Spleen (tissue), 11 donors: ENCODE measurements at regions not wholly inside any gene's neighbourhood (a gene's known extent, or its start where the extent isn't known, plus 50 kb on each side); places are given as distances from the start of the nearest gene placed in this dataset.

Experiments used
- DNase-seq: peaks from one replicate; pipeline ENCODE4 v3.0.0-alpha.2; 2020
- H3K27ac ChIP-seq, 8 donors: fragments of 200-600 bp; sonication (generic) in 7 of 8; 1 replicate in 4 of 8; 2 replicates in 4 of 8; pipeline versions ENCODE4 v1.5.0 to v1.8.0; 2016 to 2021; ENCODE audit warnings: inconsistent platforms in 4 of 8, mild to moderate bottlenecking in 4 of 8, moderate library complexity in 1 of 8
- H3K27me3 ChIP-seq, 7 donors: fragments of 200-600 bp; sonication (generic) in 6 of 7; replicated peaks in 1 of 7; 1 replicate in 4 of 7; 2 replicates in 3 of 7; pipeline versions ENCODE4 v1.5.0 to v1.8.0; 2016 to 2021; ENCODE audit warnings: inconsistent platforms in 3 of 7, mild to moderate bottlenecking in 1 of 7
- H3K36me3 ChIP-seq, 6 donors: fragments of 200-600 bp; sonication (generic) in 5 of 6; 1 replicate in 4 of 6; 2 replicates in 2 of 6; pipeline versions ENCODE4 v1.5.0 to v1.8.0; 2016 to 2021; ENCODE audit warnings: inconsistent platforms in 2 of 6
- H3K4me1 ChIP-seq, 6 donors: fragments of 200-600 bp; sonication (generic) in 5 of 6; 1 replicate in 3 of 6; 2 replicates in 3 of 6; pipeline versions ENCODE4 v1.5.0 to v1.8.0; 2016 to 2021; ENCODE audit warnings: inconsistent platforms in 3 of 6
- H3K4me3 ChIP-seq, 8 donors: fragments of 200-600 bp; sonication (generic) in 7 of 8; 1 replicate in 4 of 8; 2 replicates in 4 of 8; pipeline versions ENCODE4 v1.5.0 to v1.8.0; 2016 to 2021; ENCODE audit warnings: inconsistent platforms in 4 of 8, mild to moderate bottlenecking in 4 of 8, moderate library complexity in 2 of 8
- H3K9me3 ChIP-seq, 8 donors: fragments of 200-600 bp; sonication (generic) in 7 of 8; 1 replicate in 4 of 8; 2 replicates in 4 of 8; pipeline versions ENCODE4 v1.5.0 to v1.8.0; 2016 to 2021; ENCODE audit warnings: inconsistent platforms in 4 of 8
- CTCF ChIP-seq, 11 experiments: fragments of 200-600 bp in 7 of 11; fragments of 450-650 bp in 4 of 11; sonication (generic) in 4 of 11; IDR thresholded peaks in 8 of 11; conservative IDR thresholded peaks in 3 of 11; 1 replicate in 7 of 11; 2 replicates in 4 of 11; pipeline versions ENCODE4 v1.4.0 to v1.8.0; 2016 to 2021; ENCODE audit warnings: antibody characterized with exemption in 11 of 11, inconsistent platforms in 4 of 11, mild to moderate bottlenecking in 1 of 11
- POLR2A ChIP-seq, 3 donors: fragments of 450-650 bp; IDR thresholded peaks; one replicate each; pipeline ENCODE4 v1.5.1; 2017; ENCODE audit warnings: antibody characterized with exemption in 3 of 3, mild to moderate bottlenecking in 1 of 3
- POLR2AphosphoS5 ChIP-seq, 3 donors: sonication (generic); formaldehyde crosslinking; IDR thresholded peaks; one replicate each; pipeline ENCODE4 v1.5.1; 2017; ENCODE audit warnings: antibody characterized with exemption in 3 of 3
- WGBS, 5 donors: extraction: QIAGEN DNeasy Blood & Tissue Kit in 3 of 5; methylation state at CpG; one replicate each; pipeline versions ENCODE4 v1.1.5 to v1.1.7; 2013 to 2018; 5-methylcytosine and 5-hydroxymethylcytosine counted together
- intact Hi-C: fragments of 100-400 bp; cut with DNase I; formaldehyde crosslinking; loops from one replicate; pipeline ENCODE4 v1.15.0; 2023; ENCODE audit warnings: low total_unique reads
- donor health status: healthy with polysubstance abuse.
- donor health status: DM: no; HTN: no; CAD: no; lungs with moderate emphysema.
- donor health status: DM: no; HTN: no; CAD: no.
- donor health status: Bipolar disorder and iron deficiency.
- donor health status: healthy.
- donor health status: DM: no; HTN: no; CAD: no.
- donor health status: DM: yes; HTN: yes; CAD: no.

GRCh38 chrX:117689956-117690355, 426.7 kb downstream of the KLHL13 start:
- H3K27me3 ChIP-seq, result no peaks in the 10 kb centered on the region
- H3K9me3 ChIP-seq, result no peaks in the 10 kb centered on the region
- H3K4me1 ChIP-seq, result no peaks in the 10 kb centered on the region
- 54 to 84% (median 68%) methylated on average over 3 of the region's 3 CpGs for WGBS, 5 donors
- TF ChIP-seq POLR2AphosphoS5 (IDR thresholded peaks at IDR 0.05), result no peak
- no peak for TF ChIP-seq POLR2A (IDR thresholded peaks at IDR 0.05)
- no peak for TF ChIP-seq CTCF (IDR thresholded peaks at IDR 0.05 in 8 of 11, conservative IDR thresholded peaks at IDR 0.05 in 3 of 11)
- H3K27ac ChIP-seq, result no peak overlapping the region
- no peak for DNase-seq
- intact Hi-C loops, result no loop called here
- H3K4me3 ChIP-seq, result no peak overlapping the region
- no peaks in the 10 kb centered on the region for H3K36me3 ChIP-seq

GRCh38 chrX:117680286-117680685, 436.3 kb downstream of the KLHL13 start:
- no peak for DNase-seq
- Histone ChIP-seq H3K9me3 (peaks cover 0 to 5% (median 0%) of the 10 kb centered on the region in 8 donors), H3K27ac (no peak overlapping the region), H3K27me3 (no peaks in the 10 kb centered on the region), H3K4me3 (no peak overlapping the region), H3K36me3 (no peaks in the 10 kb centered on the region), H3K4me1 (no peaks in the 10 kb centered on the region)
- TF ChIP-seq POLR2A (IDR thresholded peaks at IDR 0.05), result no peak
- TF ChIP-seq CTCF (IDR thresholded peaks at IDR 0.05 in 8 of 11, conservative IDR thresholded peaks at IDR 0.05 in 3 of 11), result no peak
- intact Hi-C loops, result no loop called here
- 66 to 100% (median 75%) methylated on average over 1 of the region's 1 CpG for WGBS, 5 donors

- intact Hi-C loops, result no loop called here
- Histone ChIP-seq H3K9me3 (peaks cover 0 to 4% (median 0%) of the 10 kb centered on the region in 8 donors), H3K27ac (no peak overlapping the region), H3K4me3 (no peak overlapping the region), H3K36me3 (no peaks in the 10 kb centered on the region), H3K4me1 (no peaks in the 10 kb centered on the region), H3K27me3 (no peaks in the 10 kb centered on the region)
- TF ChIP-seq POLR2AphosphoS5 (IDR thresholded peaks at IDR 0.05) (no peak), CTCF (IDR thresholded peaks at IDR 0.05 in 8 of 11, conservative IDR thresholded peaks at IDR 0.05 in 3 of 11) (no peak), POLR2A (IDR thresholded peaks at IDR 0.05) (no peak)
- no peak for DNase-seq
These were observed 463.2 kb downstream of the KLHL13 start for GRCh38 chrX:117653396-117653795.

- no peaks in the 10 kb centered on the region for H3K27me3 ChIP-seq
- H3K27ac ChIP-seq, result no peak overlapping the region
- DNase-seq, result no peak
- no peaks in the 10 kb centered on the region for H3K4me1 ChIP-seq
- 52 to 78% (median 60%) methylated on average over 1 of the region's 1 CpG for WGBS, 5 donors
- H3K36me3 ChIP-seq, result no peaks in the 10 kb centered on the region
- intact Hi-C loops, result no loop called here
- H3K4me3 ChIP-seq, result no peak overlapping the region
- no peaks in the 10 kb centered on the region for H3K9me3 ChIP-seq
- no peak for TF ChIP-seq POLR2A (IDR thresholded peaks at IDR 0.05)
- TF ChIP-seq CTCF (IDR thresholded peaks at IDR 0.05 in 8 of 11, conservative IDR thresholded peaks at IDR 0.05 in 3 of 11), result no peak
- no peak for TF ChIP-seq POLR2AphosphoS5 (IDR thresholded peaks at IDR 0.05)
These were observed 471.0 kb downstream of the KLHL13 start for GRCh38 chrX:117645639-117646038.
